HG02798 (cell line): ENCODE measurements at regions not wholly inside any gene's neighbourhood (a gene's known extent, or its start where the extent isn't known, plus 50 kb on each side); places are given as distances from the start of the nearest gene placed in this dataset.
"Not testable (repeated sequence)": the region's sequence is repeated elsewhere in the genome, so short reads cannot be mapped to it uniquely, and the experiment has no call there.

Experiments
- ATAC-seq: cut with Tn5 transposase; IDR thresholded peaks from one replicate; pipeline ENCODE4 v1.9.1; 2021; ENCODE audit warnings: mild to moderate bottlenecking; ENCODE audit not compliant: unreplicated experiment, poor library complexity

- ATAC-seq, result no peak
Measured at GRCh38 chr11:22567759-22568158, 57.9 kb downstream of the FANCF start.

GRCh38 chr11:22566293-22566692 lies 59.3 kb downstream of the FANCF start:
- no peak for ATAC-seq

- ATAC-seq, result no peak
Measured at GRCh38 chr11:22561283-22561682, 64.3 kb downstream of the FANCF start.

- ATAC-seq, result no peak
Measured at GRCh38 chr11:22559416-22559815, 66.2 kb downstream of the FANCF start.

- no peak for ATAC-seq
Measured at GRCh38 chr11:22558664-22559063, 67.0 kb downstream of the FANCF start.

- no peak for ATAC-seq
Measured at GRCh38 chr11:22556381-22556780, 69.2 kb downstream of the FANCF start.

GRCh38 chr11:22555881-22556280 lies 69.7 kb downstream of the FANCF start:
- no peak for ATAC-seq

GRCh38 chr11:22554221-22554620 lies 71.4 kb downstream of the FANCF start:
- peak; percentile 75 for ATAC-seq

- ATAC-seq, result no peak
Measured at GRCh38 chr11:22552885-22553284, 72.7 kb downstream of the FANCF start.

- no peak for ATAC-seq
Measured at GRCh38 chr11:22546746-22547145, 78.9 kb downstream of the FANCF start.

- no peak for ATAC-seq
Measured at GRCh38 chr11:22543261-22543660, 82.4 kb downstream of the FANCF start.

- ATAC-seq, result peak; percentile 46
Measured at GRCh38 chr11:22539821-22540256, 85.8 kb downstream of the FANCF start.

- no peak for ATAC-seq
Measured at GRCh38 chr11:22536071-22536470, 89.6 kb downstream of the FANCF start.

GRCh38 chr11:22528612-22529429 lies 96.8 kb downstream of the FANCF start:
- not testable (repeated sequence) for ATAC-seq

GRCh38 chr11:22522225-22522624 lies 103.4 kb downstream of the FANCF start:
- no peak for ATAC-seq

- peak; percentile 66 for ATAC-seq
Measured at GRCh38 chr11:22521226-22521625, 104.4 kb downstream of the FANCF start.

GRCh38 chr11:22520521-22520920 lies 105.1 kb downstream of the FANCF start:
- ATAC-seq, result no peak

GRCh38 chr11:22518344-22518743 lies 107.3 kb downstream of the FANCF start:
- ATAC-seq, result not testable (repeated sequence)

GRCh38 chr11:22516111-22516510 lies 109.5 kb downstream of the FANCF start:
- ATAC-seq, result no peak

GRCh38 chr11:22512457-22512856 lies 113.2 kb downstream of the FANCF start:
- no peak for ATAC-seq

GRCh38 chr11:22510741-22511140 lies 114.9 kb downstream of the FANCF start:
- ATAC-seq, result no peak

- no peak for ATAC-seq
Measured at GRCh38 chr11:22510010-22510409, 115.6 kb downstream of the FANCF start.
